Body of pancreas (tissue), 4 donors: ENCODE measurements at regions not wholly inside any gene's neighbourhood (a gene's known extent, or its start where the extent isn't known, plus 50 kb on each side); places are given as distances from the start of the nearest gene placed in this dataset.

Source experiments
- POLR2A ChIP-seq, 3 donors: fragments of 450-650 bp; IDR thresholded peaks; one replicate each; pipeline ENCODE4 v1.6.1; 2016; ENCODE audit warnings: antibody characterized with exemption in 3 of 3, mild to moderate bottlenecking in 2 of 3
- TF ChIP-seq, protein P1 (sequence below), 7 experiments: fragments of 450-650 bp in 4 of 7; fragments of 200-600 bp in 3 of 7; sonication (generic) in 3 of 7; IDR thresholded peaks; one replicate each; pipeline ENCODE4 v1.5.1; 2016 to 2019; ENCODE audit warnings: antibody characterized with exemption in 7 of 7

DNA sequence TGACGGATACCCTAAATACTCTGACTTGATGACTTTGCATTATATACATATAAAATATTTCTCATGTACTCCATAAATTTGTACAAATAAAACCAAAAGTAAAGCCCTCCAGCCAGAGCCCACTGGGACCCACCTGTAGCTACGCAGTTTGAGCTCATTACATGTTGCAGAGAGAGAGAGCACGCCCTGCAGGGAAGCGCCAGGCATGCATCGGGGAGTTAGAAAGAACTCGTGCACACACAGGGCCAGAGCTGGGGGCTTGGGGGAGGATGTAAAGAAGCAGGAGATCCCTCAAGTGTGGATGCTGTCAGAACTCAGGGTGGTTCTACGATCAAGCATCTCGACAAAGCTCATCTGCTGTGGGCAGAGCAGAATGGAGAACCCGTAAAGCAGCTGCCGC is 178.5 kb upstream of the RTL1 start:
- TF ChIP-seq, protein P1, sequence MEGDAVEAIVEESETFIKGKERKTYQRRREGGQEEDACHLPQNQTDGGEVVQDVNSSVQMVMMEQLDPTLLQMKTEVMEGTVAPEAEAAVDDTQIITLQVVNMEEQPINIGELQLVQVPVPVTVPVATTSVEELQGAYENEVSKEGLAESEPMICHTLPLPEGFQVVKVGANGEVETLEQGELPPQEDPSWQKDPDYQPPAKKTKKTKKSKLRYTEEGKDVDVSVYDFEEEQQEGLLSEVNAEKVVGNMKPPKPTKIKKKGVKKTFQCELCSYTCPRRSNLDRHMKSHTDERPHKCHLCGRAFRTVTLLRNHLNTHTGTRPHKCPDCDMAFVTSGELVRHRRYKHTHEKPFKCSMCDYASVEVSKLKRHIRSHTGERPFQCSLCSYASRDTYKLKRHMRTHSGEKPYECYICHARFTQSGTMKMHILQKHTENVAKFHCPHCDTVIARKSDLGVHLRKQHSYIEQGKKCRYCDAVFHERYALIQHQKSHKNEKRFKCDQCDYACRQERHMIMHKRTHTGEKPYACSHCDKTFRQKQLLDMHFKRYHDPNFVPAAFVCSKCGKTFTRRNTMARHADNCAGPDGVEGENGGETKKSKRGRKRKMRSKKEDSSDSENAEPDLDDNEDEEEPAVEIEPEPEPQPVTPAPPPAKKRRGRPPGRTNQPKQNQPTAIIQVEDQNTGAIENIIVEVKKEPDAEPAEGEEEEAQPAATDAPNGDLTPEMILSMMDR (IDR thresholded peaks at IDR 0.05) = no peak
- TF ChIP-seq POLR2A (IDR thresholded peaks at IDR 0.05) = no peak
